ENCODE measurements at regions not wholly inside any gene's neighbourhood (a gene's known extent, or its start where the extent isn't known, plus 50 kb on each side); places are given as distances from the start of the nearest gene placed in this dataset.

DNA sequence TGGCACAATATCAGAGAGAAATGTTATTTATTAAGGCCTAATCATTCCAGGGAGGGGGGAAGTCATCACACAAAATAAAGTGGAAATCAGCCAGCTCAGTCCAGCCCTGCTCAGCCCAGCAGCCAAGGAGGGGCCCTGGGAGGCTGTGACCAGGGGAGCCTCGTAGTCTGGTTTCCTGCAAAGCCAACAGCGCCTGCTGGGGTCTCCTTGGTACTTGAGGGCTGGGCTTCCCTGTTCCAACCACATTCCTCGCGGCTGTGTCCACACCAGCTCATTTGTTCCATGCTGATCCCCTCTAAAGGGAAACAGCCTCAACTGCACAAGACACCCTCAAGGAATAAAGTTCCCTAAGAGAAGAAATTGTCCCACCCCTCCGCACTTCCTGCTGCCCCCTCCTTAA lies 154.0 kb downstream of the TMEM132E start:
- DNase-seq: no peak

DNA sequence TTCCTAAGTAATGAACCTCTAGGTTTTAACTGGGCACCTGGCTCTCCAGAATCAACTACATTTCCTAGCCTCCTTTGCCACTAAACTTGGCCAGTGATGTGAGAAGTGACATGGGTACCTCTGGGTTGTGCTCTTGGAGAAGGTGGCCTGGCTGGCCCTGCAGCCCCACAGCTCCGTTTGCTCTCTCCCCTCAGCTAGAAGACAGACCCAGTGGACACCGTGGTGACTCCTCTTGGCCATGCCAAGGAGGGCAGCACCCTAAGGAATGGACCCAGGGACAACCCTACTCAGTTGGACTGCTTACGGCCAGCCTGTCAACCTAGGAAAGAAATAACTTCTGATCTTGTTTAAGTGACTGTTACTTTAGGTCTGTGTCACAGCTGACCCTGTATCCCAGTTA lies 151.4 kb downstream of the TMEM132E start:
- DNase-seq: no peak

- no peak for DNase-seq
Observed at GRCh38 chr17:34728771-34729310, 149.5 kb downstream of the TMEM132E start.

DNA sequence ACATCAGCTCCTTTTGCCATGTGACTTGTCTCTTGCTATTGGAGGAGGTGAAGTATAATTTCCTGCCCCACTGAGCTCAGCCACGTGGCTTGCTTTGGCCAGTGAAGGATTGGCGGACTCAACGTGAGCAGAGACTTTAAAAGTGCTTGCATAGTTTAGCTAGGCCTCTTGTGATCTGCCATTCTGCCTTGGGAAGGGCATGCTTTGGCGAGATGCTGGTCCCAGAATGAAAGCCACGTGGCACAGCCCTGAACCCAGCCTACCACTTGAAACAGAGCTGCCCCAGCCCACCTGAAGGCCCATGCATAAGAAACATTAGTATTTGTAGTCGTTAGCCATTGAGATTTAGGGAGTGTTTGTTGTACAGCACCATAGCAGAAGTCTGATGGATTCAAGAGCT lies 148.2 kb downstream of the TMEM132E start:
- no peak for DNase-seq

DNA sequence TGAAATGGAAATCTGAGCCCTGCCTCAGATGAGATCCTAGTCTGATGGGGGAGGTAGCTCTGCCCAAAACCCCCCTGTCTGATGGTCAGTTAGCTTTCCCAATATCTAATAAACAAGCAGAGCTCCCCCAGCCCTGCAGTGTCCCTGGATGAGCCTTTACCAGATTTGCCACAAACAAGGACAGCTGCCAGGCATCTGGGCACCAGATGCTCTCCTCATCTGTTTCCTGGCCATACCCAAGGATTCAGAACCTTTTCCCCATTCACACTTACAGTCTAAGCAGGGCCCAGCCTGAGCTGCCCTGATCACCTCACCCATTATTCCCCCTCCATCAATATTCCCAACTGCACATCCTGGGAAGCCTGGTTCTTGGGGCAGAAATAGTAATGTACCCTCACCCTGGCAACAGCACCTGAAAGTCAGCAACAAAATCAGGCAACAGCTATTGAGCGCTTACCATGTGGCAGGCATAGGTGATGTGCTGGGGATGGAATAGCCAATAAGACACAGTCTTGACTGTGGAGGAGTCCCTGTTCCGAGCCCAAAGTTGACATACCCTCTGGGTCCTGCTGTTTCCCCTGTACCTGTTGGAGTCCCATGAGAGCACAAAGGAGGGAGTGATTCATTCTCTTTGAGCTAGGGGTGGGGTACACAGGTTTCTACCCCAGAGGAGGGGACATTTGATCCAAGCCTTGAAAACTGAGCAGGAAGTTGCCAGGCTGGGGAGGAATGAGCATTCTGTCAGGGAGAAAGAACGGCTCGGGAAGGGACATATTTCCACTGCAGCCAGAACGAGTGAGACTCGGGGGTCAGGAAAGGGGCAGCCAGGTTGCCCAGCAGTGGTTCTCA lies 147.4 kb downstream of the TMEM132E start:
- DNase-seq: no peak

GRCh38 chr17:34725725-34726124 lies 146.3 kb downstream of the TMEM132E start:
- DNase-seq: no peak

DNA sequence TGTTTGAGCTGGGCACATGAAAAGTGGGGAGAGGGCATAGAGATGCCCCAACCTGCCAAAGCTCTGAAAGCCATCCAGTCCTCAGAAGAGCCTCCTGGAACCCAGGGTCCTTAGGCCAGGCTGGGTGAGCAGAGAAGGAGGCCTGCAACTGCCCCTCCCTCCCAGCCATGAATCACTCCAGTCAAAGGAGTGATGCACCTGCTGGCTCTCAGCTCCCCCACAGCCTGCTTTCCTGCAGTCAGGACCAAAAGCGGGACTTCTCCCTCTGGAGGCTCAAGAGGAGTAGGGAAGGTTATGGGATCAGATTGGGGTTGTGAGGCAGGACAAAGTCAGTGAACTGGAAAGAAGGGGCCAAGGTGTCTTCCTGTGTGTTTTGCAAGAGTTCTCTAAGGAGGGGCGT lies 145.6 kb downstream of the TMEM132E start:
- no peak for DNase-seq

DNA sequence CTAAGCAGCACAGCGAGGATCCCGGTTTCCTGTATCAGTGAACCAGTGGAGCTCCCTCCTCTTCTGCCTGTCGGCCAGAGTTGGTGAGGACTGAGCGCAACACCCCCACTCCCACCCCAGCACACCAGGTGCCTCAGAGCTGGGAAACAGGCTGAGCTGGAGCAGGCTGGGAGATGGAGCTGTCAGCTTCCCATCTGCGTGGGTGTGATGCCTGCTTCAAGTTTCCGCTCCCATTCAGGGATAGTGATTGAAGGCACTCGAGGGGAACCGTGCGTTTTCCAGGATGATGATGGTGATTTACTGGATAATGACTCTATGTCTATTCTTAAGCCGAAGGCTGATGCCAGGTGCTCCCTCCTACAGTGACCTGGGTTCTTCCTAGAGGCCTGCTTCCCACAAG lies 144.5 kb downstream of the TMEM132E start:
- DNase-seq: no peak

DNA sequence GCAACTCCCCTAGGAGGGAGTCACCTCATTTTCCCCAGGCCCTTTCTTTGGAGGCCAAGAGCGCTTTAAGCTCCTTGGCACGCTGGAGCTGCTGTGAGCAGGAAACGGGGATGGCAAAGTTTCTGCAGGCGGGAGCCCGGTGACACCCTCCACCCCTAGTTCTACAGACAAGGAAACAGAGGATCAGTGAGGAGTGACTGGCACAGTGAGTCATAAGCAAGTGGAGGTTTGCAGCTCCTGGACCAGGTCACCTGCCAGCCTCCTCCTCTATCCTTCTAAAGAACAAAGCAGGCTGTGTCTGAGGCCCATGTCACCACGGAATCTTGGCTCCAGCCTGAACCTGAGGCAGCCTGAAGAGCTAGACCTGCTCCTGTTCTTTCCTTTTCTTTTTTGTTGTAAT lies 141.9 kb downstream of the TMEM132E start:
- DNase-seq: no peak

- DNase-seq: no peak
Observed at GRCh38 chr17:34720760-34721159, 141.4 kb downstream of the TMEM132E start.

DNA sequence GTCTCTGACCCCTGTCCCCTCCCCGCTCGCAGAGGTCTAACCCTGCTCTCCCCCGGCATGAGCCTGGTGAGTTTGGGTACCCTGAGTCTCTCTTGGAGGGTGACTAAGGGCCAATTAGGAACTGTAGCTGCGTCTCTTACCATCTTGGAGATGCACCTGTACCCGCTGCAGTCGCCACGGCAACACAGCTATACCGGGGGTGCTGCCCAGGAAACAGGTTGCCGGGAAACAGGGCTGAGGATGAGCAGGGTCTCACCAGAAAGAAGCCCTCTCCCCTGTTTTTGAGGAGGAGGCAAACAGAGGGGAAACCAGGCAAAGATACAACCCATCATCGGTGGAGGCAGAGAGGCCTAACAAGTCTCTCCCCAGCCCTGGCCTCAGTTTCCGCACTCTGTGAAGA lies 140.2 kb downstream of the TMEM132E start:
- no peak for DNase-seq

- DNase-seq: no peak
Observed at GRCh38 chr17:34717092-34717491, 137.7 kb downstream of the TMEM132E start.

DNA sequence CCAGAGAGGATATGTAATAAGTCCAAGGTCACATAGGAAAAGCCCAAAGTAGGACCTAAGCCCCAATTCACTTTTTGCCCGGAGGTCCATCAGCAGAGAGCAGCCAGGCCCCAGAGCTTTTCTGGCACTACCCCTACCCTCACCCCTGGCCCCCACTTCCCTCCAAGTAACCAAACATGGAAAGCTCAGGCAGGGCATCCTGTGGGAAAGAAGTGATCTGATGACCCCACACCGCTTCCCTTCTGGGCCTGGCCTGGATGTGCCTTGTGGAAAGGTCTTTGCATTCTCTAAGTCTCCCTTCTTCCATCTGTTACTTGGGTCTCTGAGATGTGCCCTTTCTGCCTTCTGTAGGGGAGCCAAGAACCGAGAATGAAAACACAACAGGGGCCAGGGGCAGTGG lies 136.9 kb downstream of the TMEM132E start:
- no peak for DNase-seq

GRCh38 chr17:34715504-34715903 lies 136.1 kb downstream of the TMEM132E start:
- DNase-seq: no peak

DNA sequence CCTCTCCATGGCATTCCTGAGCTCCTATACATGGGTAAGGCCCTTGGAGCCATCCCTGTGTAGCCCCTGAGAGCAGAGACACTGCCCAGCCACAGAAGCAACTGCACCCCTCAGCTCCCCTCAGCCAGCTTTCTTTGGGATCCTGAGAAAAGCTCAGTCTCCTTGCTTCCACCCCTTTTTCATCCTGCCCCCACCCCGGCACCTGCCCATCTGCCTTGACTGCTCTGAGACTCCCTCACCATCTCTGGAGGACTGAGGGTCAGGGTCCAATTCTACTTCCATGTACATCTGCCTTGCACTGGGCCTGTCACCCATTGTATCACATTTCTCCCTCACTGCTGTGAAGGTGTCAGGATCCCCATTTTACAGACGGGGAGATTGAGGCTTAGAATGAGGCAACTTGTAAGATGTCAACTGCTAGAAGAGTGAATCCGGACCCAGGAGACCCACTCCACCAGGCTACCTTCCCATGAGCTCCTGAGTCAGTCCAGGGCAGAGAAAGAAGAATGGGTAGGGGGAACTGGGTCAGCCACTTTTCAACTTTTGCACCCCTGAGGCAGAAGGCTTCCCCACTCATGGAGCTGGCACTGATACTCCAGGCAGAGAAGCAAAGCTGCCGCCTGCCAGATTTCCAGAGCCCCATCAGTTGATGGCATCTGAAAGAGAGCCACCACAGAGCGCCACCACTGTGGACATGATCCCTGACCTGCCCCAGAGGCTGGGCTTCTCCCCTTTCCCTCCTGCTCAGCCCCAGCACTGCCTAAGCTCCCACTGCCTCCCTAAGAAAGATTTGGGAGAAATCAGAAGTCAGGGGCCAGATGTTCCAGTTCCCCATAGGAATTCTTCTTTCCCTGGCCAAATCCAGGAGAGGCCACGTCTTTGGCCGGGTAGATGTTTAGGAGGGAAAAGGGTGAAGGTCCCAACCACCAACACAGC lies 135.4 kb downstream of the TMEM132E start:
- DNase-seq: no peak

GRCh38 chr17:34713687-34714086 lies 134.3 kb downstream of the TMEM132E start:
- no peak for DNase-seq

DNA sequence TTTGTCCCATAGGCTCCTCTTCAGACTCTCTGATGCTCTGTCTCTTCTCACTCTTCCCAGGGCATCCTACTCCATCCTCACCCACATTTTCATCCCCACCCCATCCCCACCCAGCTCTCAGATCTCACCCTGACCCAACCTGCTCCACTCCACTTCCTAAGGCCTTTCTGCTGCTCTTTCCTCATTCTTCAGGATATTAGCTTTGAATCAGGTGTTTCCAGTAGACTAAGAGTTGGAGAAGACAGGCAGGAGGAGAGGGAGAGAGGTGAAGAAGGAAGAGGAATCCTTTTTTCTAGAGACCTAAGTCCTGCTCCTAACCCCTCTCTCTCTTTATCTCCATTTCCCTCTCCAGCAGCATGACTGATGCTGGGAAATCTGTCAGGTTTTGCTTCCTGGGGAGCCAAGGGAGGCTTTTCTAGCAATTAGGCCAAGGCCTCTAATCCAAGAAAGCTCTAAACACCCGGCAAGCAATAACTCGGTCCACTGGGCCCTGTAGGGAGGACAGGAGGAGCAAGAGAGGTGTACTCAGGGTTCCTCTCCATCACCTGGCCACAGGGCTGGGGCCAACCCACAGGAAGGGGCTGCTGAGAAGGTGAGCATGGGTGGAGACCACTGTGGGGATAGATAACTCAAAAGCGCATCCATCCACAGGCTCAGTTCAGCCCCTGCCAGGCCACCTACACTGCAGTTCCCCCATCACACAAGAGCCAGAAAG lies 133.3 kb downstream of the TMEM132E start:
- no peak for DNase-seq

DNA sequence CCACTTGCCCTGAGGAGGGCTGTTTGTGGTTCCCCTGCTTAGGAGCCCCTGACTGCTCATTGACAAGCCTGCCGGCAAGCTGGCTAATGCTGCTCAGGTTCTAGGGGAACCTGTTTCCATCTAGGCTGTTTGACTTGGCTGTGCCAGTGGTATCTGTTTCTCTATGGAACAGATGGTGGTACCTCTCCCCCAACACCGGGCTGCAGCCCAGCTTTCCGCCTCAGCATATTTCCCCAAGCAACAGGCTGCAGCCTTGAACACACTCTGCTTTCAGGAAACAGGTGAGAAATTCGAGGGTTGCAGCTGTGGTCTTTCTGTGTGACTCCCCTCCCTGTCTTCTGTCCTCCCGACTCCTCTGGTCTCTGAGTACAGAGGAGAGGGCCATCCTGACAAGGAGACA lies 132.3 kb downstream of the TMEM132E start:
- DNase-seq: no peak

GRCh38 chr17:34710226-34710625 lies 130.8 kb downstream of the TMEM132E start:
- DNase-seq: no peak

GRCh38 chr17:34709158-34709754 lies 129.9 kb downstream of the TMEM132E start:
- DNase-seq: no peak

DNA sequence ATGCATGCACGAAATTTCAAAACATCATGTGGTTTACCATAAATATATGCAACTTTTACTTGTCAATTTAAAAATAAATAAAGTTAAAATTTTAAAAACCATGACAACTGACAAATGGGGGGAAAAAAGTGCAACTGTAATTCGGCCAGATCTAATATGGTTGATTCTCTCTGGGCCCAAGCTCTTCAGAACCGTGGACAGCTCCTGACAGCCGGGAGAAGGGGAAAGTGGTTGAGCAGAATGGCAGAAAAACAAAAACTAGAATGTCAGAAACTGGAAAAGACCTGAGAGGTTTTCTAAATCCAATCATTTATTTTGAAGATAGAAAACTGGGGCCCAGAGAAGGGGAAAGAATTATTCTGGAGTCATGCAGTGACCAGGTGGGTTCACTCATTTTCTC lies 126.6 kb downstream of the TMEM132E start:
- DNase-seq: no peak

GRCh38 chr17:34703533-34703932 lies 124.2 kb downstream of the TMEM132E start:
- no peak for DNase-seq

DNA sequence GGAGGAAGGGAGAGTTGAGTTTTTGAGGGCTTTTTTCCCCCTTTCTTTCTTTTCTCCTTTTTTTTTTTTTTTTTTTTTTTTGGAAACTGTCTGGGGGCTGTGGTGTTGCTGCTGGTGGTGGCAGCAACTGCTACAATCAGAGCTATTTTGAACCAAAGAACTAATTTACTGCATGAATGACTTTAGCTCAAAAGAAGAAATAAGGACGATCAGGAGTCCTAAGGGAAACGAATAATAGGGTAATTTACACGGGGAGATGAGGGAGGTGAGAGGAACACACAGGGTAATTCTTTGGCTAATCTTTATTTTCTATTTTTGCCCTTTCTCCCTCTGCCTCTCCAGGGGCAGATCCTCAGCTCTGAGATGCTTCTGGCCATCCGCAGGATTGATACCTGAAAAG lies 119.8 kb downstream of the TMEM132E start:
- DNase-seq: no peak

Data from NCI-H2081 (cell line).